ENCODE measurements at regions not wholly inside any gene's neighbourhood (a gene's known extent, or its start where the extent isn't known, plus 50 kb on each side); places are given as distances from the start of the nearest gene placed in this dataset.

- H3K4me3 ChIP-seq (ENCODE audit: low read depth, low read length): no peak overlapping the region
- DNase-seq (ENCODE audit: low read depth): no peak
- TF ChIP-seq CTCF (IDR thresholded peaks at IDR 0.05; ENCODE audit: control insufficient read depth, extremely low read depth, insufficient read depth): no peak
Measured at GRCh38 chr4:86481440-86481839, 112.7 kb upstream of the PTPN13 start.

GRCh38 chr4:86482306-86483172 is 111.6 kb upstream of the PTPN13 start:
- no peak for DNase-seq (ENCODE audit: low read depth)
- no peak for TF ChIP-seq CTCF (IDR thresholded peaks at IDR 0.05; ENCODE audit: control insufficient read depth, extremely low read depth, insufficient read depth)
- no peak overlapping the region for H3K4me3 ChIP-seq (ENCODE audit: low read depth, low read length)

GRCh38 chr4:86483173-86483490 is 111.0 kb upstream of the PTPN13 start:
- TF ChIP-seq CTCF (IDR thresholded peaks at IDR 0.05; ENCODE audit: control insufficient read depth, extremely low read depth, insufficient read depth): no peak
- no peak for DNase-seq (ENCODE audit: low read depth)
- H3K4me3 ChIP-seq (ENCODE audit: low read depth, low read length): no peak overlapping the region

GRCh38 chr4:86483773-86484172 is 110.3 kb upstream of the PTPN13 start:
- TF ChIP-seq CTCF (IDR thresholded peaks at IDR 0.05; ENCODE audit: control insufficient read depth, extremely low read depth, insufficient read depth): no peak
- no peak for DNase-seq (ENCODE audit: low read depth)
- no peak overlapping the region for H3K4me3 ChIP-seq (ENCODE audit: low read depth, low read length)

- DNase-seq (ENCODE audit: low read depth): no peak
- H3K4me3 ChIP-seq (ENCODE audit: low read depth, low read length): no peak overlapping the region
- no peak for TF ChIP-seq CTCF (IDR thresholded peaks at IDR 0.05; ENCODE audit: control insufficient read depth, extremely low read depth, insufficient read depth)
Measured at GRCh38 chr4:86484241-86484640, 109.9 kb upstream of the PTPN13 start.

- no peak for DNase-seq (ENCODE audit: low read depth)
- no peak overlapping the region for H3K4me3 ChIP-seq (ENCODE audit: low read depth, low read length)
- no peak for TF ChIP-seq CTCF (IDR thresholded peaks at IDR 0.05; ENCODE audit: control insufficient read depth, extremely low read depth, insufficient read depth)
Measured at GRCh38 chr4:86487738-86488348, 106.3 kb upstream of the PTPN13 start.
